NCI-H1930 (cell line): ENCODE measurements at regions not wholly inside any gene's neighbourhood (a gene's known extent, or its start where the extent isn't known, plus 50 kb on each side); places are given as distances from the start of the nearest gene placed in this dataset.
"Not testable (repeated sequence)": the region's sequence is repeated elsewhere in the genome, so short reads cannot be mapped to it uniquely, and the experiment has no call there.

Experiments
- DNase-seq, 2 experiments: peaks; one replicate each; lab custom pipeline; 2025; lab: John Stamatoyannopoulos, UW

- DNase-seq: not testable (repeated sequence)
Observed at GRCh38 chr5:118282480-118283038, 705.8 kb downstream of the DTWD2 start.

- no peak for DNase-seq
Observed at GRCh38 chr5:118279540-118280294, 708.6 kb downstream of the DTWD2 start.

- DNase-seq: no peak
Observed at GRCh38 chr5:118270526-118270925, 717.8 kb downstream of the DTWD2 start.

DNA sequence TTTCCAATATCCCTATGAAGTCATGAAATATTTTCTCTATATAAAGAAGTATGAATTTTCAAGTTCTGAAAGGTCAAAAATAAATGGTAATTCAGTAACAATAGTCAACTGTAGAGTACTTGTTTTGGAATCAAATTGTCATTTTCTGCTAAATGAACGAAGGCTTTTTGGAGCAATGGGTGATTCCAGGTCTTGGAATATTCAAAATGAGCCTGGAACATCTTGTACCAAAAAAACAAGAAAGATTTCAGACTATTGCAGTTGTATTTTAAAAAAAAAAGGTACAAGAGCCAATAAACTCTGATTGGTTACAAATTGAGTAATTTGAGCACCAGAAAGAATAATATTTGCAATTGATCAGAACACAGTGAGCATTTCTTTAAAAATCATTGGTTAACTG is 730.1 kb downstream of the DTWD2 start:
- DNase-seq: no peak

- no peak for DNase-seq
Observed at GRCh38 chr5:118257066-118257465, 731.3 kb downstream of the DTWD2 start.

DNA sequence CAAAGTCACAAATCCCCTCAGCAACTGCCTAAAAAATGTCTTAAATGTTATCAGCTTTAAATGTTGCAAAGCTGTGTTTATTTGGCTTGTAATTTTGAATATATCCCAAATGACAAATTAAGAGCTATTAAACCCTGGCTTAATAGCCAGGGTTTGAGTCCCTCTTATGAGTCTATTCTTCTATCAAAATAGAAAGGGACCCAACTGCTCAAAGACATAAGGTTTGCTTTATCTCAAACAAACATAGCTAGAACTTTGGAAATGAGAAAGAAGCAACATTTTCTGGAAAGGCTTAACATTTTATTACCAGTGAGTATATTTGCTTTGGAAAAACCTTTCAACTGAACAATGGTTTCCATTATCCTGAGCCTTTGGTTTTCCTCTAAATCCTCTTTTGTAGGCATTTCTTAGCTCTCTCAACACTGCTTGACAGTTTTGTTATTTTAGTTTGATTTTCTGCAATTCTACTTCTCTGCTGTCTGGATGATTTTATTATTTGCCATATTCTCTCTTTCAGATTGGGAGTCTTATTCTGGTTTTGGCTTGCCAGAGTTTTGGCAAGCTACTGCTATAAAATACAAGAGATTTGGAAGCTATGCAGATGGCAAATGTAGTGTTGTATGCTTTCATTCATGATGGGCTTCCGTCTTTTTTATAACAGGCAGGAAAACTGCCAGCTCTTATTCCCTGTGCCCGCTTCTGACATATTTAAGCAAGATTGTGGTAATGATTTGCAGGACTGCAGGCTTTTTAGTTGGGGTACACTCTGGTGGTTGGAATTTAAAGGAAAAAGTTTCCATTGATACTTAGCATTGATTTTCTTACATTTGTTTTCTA is 734.9 kb downstream of the DTWD2 start:
- DNase-seq: peak; percentile 7 to 51

DNA sequence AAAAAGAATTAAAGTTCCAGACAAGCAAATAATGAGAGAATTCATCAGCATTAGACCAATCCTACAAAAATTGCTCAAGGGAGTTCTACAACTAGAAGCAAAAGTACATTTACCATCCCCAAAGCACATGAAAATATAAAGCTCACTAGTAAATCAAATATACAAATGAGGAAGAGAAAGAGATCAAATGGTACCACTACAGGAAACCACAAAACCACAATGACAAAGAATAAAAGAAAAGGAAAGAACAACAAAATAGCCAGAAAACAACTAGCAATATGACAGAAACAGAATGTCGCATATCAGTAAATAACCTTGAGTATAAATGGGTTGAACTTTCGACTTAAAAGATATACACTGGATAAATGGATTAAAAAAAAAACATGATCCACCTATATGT is 739.0 kb downstream of the DTWD2 start:
- DNase-seq: no peak

GRCh38 chr5:118247458-118247857 is 740.9 kb downstream of the DTWD2 start:
- no peak for DNase-seq

DNA sequence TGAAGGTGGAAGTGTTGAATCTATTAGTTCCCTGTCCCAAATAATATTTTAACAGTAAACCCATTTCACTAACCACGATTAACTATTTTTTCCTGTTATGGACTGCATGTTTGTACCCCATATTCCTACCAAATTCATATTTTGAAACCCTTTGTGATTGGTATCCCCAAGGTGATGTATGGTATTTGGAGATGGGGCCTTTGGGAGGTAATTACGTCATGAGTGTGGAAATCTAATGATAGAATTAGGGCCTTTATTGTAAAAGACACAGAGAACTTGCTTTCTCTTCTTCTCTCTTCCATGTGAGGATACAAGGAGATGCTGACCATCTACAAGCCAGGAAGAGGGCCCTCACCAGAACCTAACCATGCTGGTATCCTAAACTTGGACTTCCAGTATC is 744.7 kb downstream of the DTWD2 start:
- no peak for DNase-seq

- DNase-seq: no peak
Observed at GRCh38 chr5:118243068-118243467, 745.3 kb downstream of the DTWD2 start.

DNA sequence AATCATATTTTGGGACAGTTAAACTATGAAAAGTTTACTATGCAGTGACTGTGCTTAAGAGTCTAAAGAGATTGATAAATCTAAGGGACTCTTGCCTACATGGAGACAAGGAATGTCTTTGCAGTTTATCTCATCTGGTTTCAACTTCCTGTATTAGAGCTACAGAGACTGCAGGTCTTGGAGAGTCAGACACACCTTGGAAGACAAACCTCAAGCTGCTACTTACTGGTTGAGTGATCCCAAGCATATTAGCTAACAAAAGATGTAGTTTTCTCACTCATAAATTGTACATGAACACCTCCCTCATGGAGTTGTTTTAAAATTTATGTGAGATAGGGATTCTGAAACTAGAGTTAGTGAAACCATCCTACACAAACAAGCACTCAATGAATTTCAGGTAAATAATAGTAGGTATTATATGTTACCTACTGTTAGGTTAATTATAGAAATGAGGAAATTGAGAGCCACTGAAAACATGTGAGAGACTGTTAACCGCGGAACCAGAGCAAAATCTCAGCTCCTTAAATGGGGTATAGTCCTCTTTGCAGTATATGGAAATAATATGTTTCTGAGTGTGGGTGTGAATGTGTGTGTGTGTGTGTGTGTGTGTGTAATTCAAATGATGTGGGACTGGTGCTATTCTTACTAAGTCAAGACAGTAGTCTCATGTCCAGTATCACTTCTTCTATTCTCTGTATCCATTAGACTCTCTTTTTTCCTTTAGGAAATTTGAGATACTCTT is 752.1 kb downstream of the DTWD2 start:
- no peak for DNase-seq

DNA sequence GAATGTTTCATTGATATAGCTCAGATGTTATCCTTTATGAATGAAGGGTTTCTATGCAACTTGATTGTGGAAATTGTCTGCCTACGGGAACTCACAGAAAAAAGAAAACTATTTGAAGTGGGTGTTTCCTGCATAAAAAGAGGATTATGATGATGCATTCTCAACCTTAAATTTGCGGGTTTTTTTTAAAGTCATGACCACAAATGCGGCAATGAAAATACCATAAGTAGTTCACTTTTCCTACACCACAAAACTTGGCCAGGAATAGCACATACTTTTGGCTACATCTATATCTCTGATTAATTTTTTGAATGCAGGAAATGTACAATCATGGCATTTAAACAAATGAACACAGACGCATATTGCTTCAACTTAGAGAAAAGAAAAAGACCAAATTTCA is 754.7 kb downstream of the DTWD2 start:
- no peak for DNase-seq

DNA sequence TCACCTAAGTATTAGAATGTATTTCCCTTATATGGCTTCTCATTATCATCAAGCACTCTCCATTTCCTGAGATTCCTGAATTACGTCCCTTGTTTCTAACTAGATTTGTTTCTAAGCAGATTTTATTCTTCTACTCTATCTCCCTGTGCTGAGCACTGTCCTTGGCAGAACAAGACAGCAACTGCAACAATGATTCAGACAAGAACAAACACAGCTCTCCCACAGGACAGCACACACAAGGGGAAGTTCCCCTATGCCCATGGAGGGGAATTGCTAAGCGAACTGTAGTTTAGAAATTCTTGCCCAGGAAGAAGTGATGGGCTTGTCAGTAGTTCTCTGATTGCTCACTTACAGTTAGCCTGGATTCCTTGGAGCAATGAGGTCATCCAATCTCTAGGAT is 759.9 kb downstream of the DTWD2 start:
- DNase-seq: no peak

GRCh38 chr5:118224546-118224945 is 763.8 kb downstream of the DTWD2 start:
- DNase-seq: no peak

- no peak for DNase-seq
Observed at GRCh38 chr5:118220556-118221195, 767.7 kb downstream of the DTWD2 start.

DNA sequence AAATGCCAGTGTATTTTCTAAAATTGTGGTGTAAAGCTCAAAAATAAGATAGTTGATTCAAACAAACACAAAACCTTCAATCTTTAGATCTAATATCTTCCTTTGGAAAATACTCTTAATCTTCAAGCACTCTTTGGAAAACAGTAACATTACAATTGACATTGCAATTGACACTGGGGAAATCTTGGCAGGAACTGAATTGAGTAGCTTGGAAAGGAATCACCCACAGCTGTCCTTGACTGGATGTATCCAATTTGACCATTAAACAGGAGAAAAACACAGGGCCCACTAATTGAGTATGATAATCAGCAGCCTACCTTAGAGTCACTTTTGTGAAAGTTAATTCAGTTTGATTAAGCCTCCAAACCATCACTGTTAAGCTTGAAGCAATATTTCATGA is 776.7 kb downstream of the DTWD2 start:
- DNase-seq: no peak

- no peak for DNase-seq
Observed at GRCh38 chr5:118208031-118208453, 780.3 kb downstream of the DTWD2 start.

GRCh38 chr5:118199801-118200200 is 788.5 kb downstream of the DTWD2 start:
- DNase-seq: no peak

DNA sequence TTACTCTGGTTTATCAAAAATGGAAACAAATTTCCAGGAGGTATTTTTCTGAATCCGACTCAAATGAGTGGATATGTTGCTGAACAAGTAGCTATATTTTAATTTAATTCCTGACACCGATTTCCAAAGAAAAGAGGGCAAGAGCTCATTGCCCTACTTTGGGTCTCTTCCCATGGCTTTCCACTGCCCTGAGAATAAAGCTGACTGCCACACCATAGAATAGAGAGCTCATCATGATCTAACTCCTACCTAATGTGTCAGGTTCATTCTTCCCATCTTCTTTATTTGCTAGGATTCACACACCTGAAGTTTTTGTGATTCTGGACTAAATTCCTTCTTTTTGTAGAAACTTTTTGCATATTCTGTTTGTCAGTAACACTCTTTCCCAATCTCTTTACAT is 792.1 kb downstream of the DTWD2 start:
- DNase-seq: no peak

DNA sequence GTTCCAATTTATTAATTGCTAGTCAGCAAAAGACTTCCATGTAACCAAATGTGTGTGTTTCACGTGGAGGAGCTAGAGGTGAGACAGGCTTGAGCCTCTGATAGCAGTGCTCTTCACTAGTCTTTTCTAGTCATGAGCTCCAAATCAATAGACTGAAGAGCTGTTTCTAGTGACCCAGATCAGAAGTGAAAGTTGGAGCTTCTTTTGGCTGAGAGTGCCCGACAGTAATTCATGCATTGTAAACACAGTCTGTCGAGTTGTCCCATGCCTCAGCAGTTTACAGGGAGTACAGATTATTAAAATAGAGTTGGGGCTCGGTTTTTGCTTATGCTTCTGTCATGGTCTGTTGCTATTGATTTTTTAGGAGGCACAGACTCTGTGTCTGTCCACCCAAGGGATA is 793.1 kb downstream of the DTWD2 start:
- DNase-seq: no peak

DNA sequence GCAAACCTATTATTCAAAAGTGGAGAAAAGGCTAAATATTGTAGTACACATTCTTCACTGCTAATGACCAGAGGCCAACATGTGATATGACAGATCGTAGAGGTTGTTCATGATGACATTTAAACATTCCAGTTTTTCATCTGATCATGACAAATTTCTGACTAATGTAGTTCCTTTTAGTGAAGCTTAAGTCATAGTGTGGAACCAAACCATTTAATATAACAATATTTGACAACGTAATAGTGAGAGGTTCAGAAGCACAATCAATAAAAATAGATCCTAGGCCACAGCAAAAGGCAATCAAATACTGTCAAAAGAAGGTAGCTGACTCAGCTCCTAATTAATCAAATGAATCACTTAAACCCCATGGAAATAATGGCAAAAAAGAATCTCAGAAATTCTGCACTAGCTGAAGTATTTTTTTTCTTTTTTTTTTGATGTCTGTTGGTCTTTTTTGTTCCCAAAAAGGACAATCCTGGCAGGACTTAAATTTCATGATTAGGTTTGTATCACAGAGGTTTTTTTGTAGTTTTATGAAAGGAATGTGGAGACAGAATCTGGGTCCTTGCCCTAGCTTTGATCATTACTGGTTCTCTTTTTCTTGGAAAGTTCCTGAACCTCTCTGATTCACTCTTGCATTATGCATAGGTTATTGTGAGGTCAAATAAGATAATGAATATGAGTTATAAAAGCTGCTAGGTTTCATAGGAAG is 795.0 kb downstream of the DTWD2 start:
- no peak for DNase-seq
